ENCODE measurements at regions not wholly inside any gene's neighbourhood (a gene's known extent, or its start where the extent isn't known, plus 50 kb on each side); places are given as distances from the start of the nearest gene placed in this dataset.

DNA sequence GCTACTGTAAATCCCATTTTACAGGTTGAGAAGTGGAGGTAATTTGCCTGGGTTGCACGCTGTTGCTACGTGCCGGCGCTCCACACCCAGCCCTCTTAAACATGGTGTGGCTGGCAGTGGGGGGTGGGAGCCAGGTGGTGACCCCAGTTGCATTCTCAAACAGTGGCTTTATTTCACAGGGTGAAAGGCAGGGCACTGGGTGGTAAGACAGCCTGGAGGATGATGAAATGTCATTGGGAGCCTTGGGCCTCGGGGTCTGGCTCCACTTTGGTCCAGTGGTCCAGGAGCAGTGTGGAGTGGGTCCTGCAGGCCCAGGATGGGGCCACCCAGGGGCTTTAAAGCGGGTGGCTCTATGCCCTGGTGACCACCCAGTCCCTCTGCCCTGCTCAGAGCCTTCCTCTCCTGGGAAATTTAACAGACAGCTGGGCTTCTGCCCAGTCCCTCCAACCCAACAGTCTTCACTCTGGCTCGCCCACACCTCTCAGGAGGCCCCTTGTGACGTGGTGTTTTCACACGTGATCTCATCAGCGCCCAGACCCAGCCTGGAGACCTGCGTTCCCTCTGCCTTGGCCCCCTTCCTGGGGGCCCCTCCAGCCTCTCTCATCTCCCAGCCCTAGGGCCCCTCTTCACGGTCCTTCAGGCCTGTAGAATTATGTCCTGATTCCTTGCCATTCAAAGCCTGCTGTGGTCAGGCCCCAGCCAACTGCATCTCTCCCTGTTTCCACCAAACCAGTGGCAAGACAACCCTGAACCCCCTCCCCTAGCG, 92.5 kb downstream of the INHBB start (continued):
- TF ChIP-seq, protein P1, sequence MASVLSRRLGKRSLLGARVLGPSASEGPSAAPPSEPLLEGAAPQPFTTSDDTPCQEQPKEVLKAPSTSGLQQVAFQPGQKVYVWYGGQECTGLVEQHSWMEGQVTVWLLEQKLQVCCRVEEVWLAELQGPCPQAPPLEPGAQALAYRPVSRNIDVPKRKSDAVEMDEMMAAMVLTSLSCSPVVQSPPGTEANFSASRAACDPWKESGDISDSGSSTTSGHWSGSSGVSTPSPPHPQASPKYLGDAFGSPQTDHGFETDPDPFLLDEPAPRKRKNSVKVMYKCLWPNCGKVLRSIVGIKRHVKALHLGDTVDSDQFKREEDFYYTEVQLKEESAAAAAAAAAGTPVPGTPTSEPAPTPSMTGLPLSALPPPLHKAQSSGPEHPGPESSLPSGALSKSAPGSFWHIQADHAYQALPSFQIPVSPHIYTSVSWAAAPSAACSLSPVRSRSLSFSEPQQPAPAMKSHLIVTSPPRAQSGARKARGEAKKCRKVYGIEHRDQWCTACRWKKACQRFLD (CRISPR knock-in tag; IDR thresholded peaks at IDR 0.05), result no peak

DNA sequence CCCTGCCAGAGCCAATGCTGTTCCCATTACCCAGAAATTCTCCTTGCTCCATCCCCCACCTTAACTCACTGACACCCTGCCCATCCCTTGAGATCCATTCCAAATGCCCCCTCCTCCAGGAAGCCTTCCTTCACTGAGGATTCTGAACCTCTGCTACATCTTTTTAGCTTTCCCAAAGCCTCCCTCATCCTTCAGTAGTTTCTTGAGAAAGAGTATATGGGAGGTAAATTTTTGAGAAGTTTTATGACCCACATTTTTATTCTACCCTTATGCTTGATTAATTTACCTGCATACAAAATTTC, 93.1 kb downstream of the INHBB start:
- intact Hi-C loops (cut with micrococcal nuclease), result no loop called here
- Histone ChIP-seq H3K4me3 (no peak overlapping the region), H3K27me3 (ENCODE audit: control insufficient read depth in 2 of 2, insufficient read depth in 2 of 2, low read length in 2 of 2) (peaks cover 38 to 71% of the 10 kb centered on the region in 2 experiments), H3K9me3 (replicated peaks; ENCODE audit: control insufficient read depth, insufficient read depth, low read depth, low read length) (no peaks in the 10 kb centered on the region), H3K4me1 (replicated peaks in 1 of 2; ENCODE audit: control insufficient read depth in 2 of 2, insufficient read depth in 2 of 2, low read length in 2 of 2) (peaks cover 0 to 18% of the 10 kb centered on the region in 2 experiments; a peak in 2 of 5 replicates), H3K79me2 (ENCODE audit: control insufficient read depth, insufficient read depth, low read length) (no peaks in the 10 kb centered on the region), H3K4me2 (ENCODE audit: insufficient read depth, low read length) (no peak overlapping the region), H2AFZ (ENCODE audit: low read depth, low read length) (no peak overlapping the region), H3K9ac (ENCODE audit: insufficient read depth in 1 of 2, low read depth in 2 of 2, low read length in 2 of 2) (no peak overlapping the region), H3K27ac (ENCODE audit: extremely low read depth, low read depth, low read length) (no peak overlapping the region), H3K9me1 (ENCODE audit: control insufficient read depth, insufficient read depth, low read length) (peaks cover 3% of the 10 kb centered on the region), H3K36me3 (ENCODE audit: control insufficient read depth, insufficient read depth, low read length) (no peaks in the 10 kb centered on the region), H4K20me1 (replicated peaks; ENCODE audit: control insufficient read depth, insufficient read depth, low read length) (peaks cover 5% of the 10 kb centered on the region)
- CTCF ChIA-PET (ENCODE audit: low intra/inter-chr PET ratio), result no interaction called here
- POLR2A ChIA-PET, result interaction anchor here (1.2 kb wide), 1 partner anchor 9 kb away, joined by 3 read pairs; no protein-coding TSS in a partner anchor
- no peak for DNase-seq (ENCODE audit: extremely low read depth in 1 of 4, low spot score in 3 of 4)
- no peak for ATAC-seq
- BruUV-seq (replicated peaks), result no TSS peak
- FAIRE-seq, result no peak
- TF ChIP-seq ZFP36 (IDR thresholded peaks at IDR 0.05; ENCODE audit: low read depth, low read length, partially characterized antibody), result peak; percentile 77
- TF ChIP-seq TAF1 (IDR thresholded peaks at IDR 0.05; ENCODE audit: control insufficient read depth, extremely low read depth, insufficient read depth, low read length, severe bottlenecking), result no peak
- TF ChIP-seq ELF4 (CRISPR knock-in tag; IDR thresholded peaks at IDR 0.05), result no peak
- TF ChIP-seq, protein P2, sequence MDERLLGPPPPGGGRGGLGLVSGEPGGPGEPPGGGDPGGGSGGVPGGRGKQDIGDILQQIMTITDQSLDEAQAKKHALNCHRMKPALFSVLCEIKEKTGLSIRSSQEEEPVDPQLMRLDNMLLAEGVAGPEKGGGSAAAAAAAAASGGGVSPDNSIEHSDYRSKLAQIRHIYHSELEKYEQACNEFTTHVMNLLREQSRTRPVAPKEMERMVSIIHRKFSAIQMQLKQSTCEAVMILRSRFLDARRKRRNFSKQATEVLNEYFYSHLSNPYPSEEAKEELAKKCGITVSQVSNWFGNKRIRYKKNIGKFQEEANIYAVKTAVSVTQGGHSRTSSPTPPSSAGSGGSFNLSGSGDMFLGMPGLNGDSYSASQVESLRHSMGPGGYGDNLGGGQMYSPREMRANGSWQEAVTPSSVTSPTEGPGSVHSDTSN (CRISPR knock-in tag; IDR thresholded peaks at IDR 0.05; ENCODE audit: low read depth), result no peak
- TF ChIP-seq, protein P2 (tag; conservative IDR thresholded peaks at IDR 0.05; ENCODE audit: low read depth), result no peak
- no peak for TF ChIP-seq MTA1 (IDR thresholded peaks at IDR 0.05; ENCODE audit: borderline replicate concordance)
- TF ChIP-seq, protein P3, sequence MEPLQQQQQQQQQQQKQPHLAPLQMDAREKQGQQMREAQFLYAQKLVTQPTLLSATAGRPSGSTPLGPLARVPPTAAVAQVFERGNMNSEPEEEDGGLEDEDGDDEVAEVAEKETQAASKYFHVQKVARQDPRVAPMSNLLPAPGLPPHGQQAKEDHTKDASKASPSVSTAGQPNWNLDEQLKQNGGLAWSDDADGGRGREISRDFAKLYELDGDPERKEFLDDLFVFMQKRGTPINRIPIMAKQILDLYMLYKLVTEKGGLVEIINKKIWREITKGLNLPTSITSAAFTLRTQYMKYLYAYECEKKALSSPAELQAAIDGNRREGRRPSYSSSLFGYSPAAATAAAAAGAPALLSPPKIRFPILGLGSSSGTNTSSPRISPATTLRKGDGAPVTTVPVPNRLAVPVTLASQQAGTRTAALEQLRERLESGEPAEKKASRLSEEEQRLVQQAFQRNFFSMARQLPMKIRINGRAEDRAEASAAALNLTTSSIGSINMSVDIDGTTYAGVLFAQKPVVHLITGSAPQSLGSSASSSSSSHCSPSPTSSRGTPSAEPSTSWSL (CRISPR knock-in tag; IDR thresholded peaks at IDR 0.05; ENCODE audit: borderline replicate concordance), result no peak
- in situ Hi-C loops (cut with MboI), result no loop called here
